ENCODE measurements at regions not wholly inside any gene's neighbourhood (a gene's known extent, or its start where the extent isn't known, plus 50 kb on each side); places are given as distances from the start of the nearest gene placed in this dataset.

- no peak for TF ChIP-seq CTCF (IDR thresholded peaks at IDR 0.05)
- TF ChIP-seq POLR2A (IDR thresholded peaks at IDR 0.05) = no peak
These were observed 105.3 kb downstream of the PPP1R3A start for GRCh38 chr7:113813471-113813870.

All from esophagus squamous epithelium (tissue), 4 donors.